Left lobe of liver (tissue), 2 donors: ENCODE measurements at regions not wholly inside any gene's neighbourhood (a gene's known extent, or its start where the extent isn't known, plus 50 kb on each side); places are given as distances from the start of the nearest gene placed in this dataset.
A peak's percentile ranks its signal among the peaks of the same experiment; 100 is the strongest.

Experiments used
- ATAC-seq: fragments of 200-7000 bp; cut with Tn5 transposase; one replicate; pipeline ENCODE4 v1.9.1; 2020; ENCODE audit warnings: mild to moderate bottlenecking, moderate library complexity
- DNase-seq: peaks from one replicate; pipeline ENCODE4 v3.0.0-alpha.2; 2020; ENCODE audit warnings: low spot score
- donor health status: DM: no; HTN: no; CAD: no; lungs with moderate emphysema.
- donor health status: DM: no; HTN: yes; CAD: no.

DNA sequence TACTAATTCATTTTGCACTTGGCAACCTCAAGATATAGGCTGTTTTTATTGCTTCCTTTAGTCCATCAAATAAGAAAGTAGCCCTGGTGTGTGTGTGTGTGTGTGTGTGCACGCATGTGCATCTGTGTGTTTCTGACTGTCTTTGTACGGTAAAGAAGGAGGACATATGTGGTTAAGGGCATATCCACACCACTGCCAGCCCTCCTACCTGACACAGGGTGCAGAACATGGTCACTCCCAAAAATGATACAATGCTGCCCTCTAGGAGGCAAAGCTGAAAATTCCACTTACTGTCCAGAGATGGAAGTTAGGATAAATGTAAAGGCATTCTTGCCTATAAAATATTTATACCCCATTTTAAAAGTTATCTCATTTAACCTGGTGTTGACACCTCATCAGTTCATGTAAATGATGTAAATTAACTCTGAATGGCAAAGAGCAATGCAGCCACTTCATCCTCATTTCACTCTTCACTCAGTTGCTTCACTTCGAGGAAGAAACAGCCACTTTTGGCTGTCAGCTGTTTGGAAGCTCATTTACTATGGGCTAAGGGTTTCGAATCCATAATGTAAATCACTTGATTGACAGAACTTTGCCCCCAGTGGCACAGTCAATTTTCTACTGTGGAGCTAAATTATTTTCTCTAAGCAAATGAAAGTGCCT, 83.1 kb upstream of the MTNR1B start:
- DNase-seq (no peak), ATAC-seq (peak; percentile 92)

DNA sequence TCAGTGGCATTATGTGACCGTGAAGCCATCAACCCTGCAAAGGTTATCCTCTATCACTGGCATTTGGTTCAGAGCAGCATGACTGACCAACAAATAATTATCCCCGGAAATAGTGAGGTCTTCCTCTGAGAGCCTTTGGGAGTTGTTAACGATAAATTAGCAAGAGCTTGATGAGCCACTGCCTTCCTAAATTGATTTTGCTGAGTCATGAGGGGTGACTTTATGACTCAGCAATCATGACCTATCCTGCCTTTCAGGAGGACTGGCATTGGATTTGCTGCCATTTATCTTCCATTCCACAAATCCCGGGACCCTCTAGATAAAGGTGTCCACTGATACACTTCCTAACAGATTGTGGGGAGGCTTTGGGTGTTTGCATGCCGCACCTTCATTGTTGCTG, 80.8 kb upstream of the MTNR1B start:
- ATAC-seq (no peak), DNase-seq (no peak)

DNA sequence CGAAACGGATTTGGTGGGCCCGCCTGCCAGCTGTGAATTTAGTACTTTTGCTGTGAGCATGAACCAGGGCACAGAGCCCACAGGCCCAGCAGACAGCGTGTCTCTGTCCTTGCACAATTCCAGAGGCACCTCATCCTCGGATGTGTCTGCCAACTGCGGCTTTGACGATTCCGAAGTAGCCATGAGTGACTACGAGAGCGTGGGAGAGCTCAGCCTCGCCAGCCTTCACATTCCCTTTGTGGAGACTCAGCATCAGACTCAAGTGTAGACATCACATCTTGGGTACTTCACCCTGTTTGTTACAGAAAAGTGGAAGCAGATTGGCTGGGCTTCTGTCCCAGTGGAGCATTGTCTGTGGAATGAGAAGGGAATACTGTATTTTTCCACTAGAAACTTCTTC, 78.6 kb upstream of the MTNR1B start:
- DNase-seq (no peak), ATAC-seq (no peak)

DNA sequence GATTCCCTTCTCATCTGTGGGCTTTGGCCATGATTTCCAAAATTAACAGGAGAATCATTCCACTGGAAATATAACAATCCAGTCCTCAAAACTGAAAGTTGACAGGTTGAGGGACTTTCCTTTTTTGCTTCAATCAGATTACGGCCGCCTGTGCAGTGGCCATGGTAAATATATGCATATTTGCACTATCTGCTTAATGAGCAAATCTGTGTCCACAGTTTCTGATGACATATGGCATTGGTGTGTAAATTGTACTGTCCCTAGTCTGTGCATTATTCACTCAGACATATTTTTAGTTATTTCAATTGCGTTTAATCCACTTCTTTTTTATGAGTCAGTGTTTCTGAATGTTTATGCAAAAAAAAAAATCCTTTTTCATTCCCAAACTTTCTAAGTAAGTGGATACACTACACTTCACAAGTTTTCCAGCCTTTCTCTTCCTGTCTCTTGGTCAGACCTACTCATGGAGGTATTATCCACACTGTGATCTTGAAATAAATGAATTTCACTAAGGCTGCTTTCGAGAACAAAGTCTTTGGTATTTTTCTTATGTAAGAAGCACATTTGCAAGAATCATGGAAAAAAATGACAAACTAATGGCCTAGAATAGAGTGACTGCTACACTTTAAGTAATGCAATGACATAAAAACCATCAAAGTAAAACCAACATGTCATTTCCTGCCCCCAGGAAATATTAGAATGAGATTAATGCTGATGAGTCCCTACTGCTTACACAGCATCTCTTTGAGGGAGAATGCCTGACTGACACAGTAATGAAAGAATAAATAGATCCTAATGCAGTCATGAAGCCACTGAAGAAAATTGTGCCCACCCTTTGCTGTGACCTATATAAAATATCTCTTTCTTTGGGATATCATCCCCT, 76.4 kb upstream of the MTNR1B start:
- ATAC-seq (no peak), DNase-seq (no peak)

DNA sequence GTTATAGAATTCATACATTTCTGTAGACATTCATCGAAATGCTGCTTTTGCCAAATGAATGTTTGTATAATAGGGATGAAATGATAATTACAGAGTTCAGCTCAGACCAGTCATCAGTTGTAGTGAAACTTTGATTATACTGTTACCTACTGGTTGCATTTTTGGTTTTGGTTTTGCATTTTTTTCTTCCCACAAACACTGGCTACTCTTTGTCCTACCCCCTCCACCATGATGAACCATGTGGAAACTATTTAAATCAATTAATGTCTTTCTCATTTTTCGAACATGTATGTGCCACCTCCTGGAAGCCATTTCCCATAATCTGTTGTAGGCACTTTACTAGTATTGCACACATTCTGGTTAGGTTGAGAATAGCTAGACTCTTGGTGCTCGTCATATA, 75.3 kb upstream of the MTNR1B start:
- DNase-seq = no peak

DNA sequence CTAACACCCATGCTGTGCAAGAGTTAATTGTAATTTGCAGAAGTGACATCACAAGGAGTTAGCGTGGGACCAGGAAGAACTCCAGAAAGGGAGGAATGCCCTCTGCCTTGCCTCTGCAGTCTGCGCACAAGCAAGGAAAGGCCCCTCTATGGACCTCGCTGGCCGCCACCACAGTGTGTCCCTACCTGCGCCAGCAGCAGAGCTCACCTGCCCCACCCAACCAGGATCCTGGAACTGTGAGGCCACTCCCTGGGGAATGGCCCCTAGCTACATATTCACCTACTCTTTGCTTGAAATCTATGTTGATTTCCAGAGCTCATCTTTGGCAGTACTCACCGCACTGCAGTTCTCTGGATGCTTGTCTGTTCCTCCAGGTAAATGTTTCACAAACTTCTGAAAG, 72.0 kb upstream of the MTNR1B start:
- ATAC-seq (no peak), DNase-seq (no peak)

More for the DNA sequence above, 75.3 kb upstream of the MTNR1B start:
- no peak for ATAC-seq

DNA sequence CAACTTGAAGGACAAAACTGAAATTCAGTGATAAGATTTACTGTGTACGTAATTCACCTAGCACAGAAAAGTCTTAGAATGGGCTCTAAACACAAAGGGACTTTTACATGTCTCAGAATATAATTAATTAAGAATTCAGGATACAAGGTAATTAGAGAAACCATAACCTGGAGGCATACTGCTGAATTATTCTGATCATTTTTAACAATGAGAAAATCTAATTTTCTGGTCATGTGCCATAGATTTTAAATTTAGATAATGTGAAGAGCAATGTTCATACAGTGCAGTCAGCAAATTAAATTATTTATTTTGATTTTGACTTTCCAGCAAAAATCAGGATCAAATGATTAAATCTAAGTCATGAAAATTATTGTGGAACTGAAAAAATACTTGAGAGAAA, 67.0 kb upstream of the MTNR1B start:
- ATAC-seq = no peak
- DNase-seq = no peak

DNA sequence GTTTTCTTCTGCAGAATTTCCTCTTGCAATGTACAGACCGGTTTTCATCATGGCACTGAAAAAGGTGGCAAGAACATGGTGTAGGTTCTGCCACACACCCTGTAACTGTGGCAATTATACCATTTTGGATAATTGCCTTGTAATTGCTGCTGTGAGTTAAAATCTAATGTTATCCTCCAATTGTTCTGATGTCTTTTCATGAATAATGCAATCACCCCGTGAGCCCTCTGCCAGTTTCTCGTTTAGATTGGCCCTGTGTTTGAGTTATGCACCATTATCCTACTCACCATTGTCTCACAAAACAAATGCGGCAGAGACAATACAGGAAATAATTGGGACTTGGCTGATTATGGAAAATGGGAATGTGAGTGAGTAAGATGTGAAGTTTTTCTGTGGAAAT, 61.8 kb upstream of the MTNR1B start:
- DNase-seq = no peak
- no peak for ATAC-seq

DNA sequence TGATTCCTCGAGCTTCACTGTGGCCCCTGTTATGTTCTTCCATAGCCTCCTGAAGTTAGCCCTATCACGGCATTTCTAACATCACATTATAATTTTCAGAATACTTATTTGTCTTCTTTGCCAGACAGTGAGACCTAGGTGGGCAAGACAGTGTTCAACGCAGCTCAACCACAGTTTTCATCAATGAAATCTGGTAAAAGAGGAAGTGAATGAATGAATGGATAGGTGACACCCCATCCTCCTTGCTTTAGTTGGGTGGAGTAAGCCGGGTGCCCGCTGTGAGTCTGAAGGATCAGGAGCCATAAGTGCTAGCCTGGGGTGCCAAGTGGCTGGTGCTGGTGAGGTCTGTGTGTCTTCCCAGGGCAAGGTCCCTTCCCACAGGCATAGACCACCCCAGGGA, 60.2 kb upstream of the MTNR1B start:
- no peak for ATAC-seq
- no peak for DNase-seq

DNA sequence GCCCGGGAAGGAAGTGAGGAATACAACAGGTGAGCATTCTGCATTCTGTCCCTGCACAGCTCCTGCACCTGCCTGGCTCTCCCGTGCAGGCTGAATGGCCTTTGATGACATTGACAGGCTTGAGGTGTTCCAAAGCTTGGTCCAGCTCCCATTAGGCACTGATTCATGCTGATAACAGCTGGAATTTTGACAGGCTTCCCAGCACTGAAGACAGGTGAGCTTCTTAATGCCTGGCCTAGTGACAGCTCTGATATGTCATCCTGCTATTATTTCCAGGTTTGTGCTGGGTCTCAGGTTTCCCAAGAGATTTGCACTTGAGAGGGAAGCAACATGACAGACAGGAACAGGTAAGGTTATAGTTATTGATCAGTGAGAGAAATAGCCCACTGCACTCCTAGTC, 58.0 kb upstream of the MTNR1B start:
- ATAC-seq (no peak), DNase-seq (no peak)

DNA sequence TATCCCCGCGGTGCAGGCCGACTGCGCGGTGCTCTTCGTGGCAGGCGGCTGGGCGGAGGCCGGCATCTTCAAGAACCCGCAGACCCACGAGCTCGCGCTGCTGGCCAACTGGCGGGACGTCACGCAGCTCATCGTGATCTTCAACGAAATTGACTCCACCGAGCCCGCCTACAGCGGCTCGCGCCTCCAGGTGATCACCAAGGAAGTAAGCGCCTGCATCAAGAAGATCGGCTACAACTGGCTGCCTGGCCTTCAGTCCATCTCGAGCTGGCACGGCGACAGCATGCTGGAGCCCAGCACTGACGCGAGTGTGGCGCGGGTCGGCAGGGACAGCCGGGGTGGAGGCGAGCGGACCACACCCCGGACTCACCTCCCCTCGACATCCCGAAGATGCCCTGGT, 53.9 kb upstream of the MTNR1B start:
- ATAC-seq (no peak), DNase-seq (no peak)

DNA sequence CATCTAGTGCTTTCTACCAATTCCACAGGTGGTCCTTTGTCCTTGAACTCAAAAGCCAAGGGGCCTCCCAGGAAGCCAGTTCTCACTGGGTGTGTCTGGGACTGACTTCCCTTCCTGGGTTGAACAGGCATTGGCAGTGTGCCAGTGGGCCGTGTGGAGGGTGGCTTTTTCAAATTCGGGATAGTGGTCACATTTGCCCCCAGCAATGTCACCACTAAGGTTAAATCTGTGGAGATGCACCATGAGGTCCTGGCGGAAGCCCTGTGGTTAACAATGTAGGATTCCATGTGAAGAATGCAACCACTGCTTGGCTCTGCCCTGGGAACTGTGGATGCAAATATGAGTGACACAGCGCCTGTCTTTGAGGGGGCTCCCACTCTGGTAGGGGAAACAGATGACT, 53.2 kb upstream of the MTNR1B start:
- DNase-seq = no peak
- no peak for ATAC-seq

DNA sequence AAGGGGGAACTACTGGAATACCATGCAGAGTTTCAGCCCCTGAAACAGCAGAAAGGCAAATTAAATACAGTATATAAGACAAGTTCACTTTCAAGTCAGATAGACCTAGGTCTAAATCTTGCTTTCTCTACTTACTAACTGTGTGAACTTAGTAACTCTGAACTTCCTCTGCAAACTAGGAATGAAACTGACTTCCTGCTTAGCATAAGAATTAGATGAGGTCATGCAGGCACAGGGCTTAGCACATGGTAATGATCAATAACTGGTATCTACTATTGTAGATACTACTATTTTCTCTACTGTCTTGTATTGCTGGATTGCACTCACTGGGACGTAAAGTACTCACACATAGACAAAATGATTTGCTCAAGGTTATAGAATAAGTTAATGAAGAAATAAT, 51.5 kb upstream of the MTNR1B start:
- ATAC-seq (no peak), DNase-seq (no peak)

DNA sequence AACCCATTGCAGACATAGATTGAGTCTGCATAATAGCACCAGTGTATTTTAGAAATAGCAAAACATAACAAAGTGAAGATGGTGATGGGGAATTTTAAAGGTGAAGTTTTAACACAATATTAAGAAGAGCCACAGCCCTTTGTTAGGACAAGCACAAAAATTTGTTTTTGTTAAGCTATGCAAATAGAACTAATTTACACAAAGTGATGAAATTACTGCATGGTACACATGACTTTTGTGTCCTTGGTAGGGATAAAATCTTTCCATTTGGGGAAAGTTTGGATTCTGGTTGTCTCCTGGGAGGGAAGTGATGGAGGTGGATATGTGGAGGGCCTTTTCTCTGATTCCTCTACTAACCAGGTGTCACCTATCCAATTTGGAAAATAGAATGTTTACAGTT, 50.4 kb upstream of the MTNR1B start:
- DNase-seq (no peak), ATAC-seq (no peak)
